HUES6 (cell line): ENCODE measurements at regions not wholly inside any gene's neighbourhood (a gene's known extent, or its start where the extent isn't known, plus 50 kb on each side); places are given as distances from the start of the nearest gene placed in this dataset.

Experiments
- H3K27ac ChIP-seq: 2 replicates; pipeline ENCODE4 v1.7.0; 2013; ENCODE audit warnings: low read depth, mild to moderate bottlenecking, low read length, inconsistent platforms
- H3K27me3 ChIP-seq: 2 replicates; pipeline ENCODE4 v1.6.1; 2013; ENCODE audit warnings: low read length; ENCODE audit not compliant: control insufficient read depth, insufficient read depth
- H3K36me3 ChIP-seq: 2 replicates; pipeline ENCODE4 v1.6.1; 2013; ENCODE audit warnings: low read length; ENCODE audit not compliant: control insufficient read depth, insufficient read depth
- H3K4me1 ChIP-seq: 2 replicates; pipeline ENCODE4 v1.6.1; 2013; ENCODE audit warnings: low read length; ENCODE audit not compliant: control insufficient read depth, insufficient read depth
- H3K4me3 ChIP-seq: 2 replicates; pipeline ENCODE4 v1.5.1; 2013; ENCODE audit warnings: low read depth, low read length
- H3K9ac ChIP-seq: one replicate; pipeline ENCODE4 v1.6.1; 2013; ENCODE audit warnings: mild to moderate bottlenecking, low read length
- H3K9me3 ChIP-seq: 2 replicates; pipeline ENCODE4 v1.6.1; 2013; ENCODE audit warnings: low read depth, low read length; ENCODE audit not compliant: control insufficient read depth, insufficient read depth

GRCh38 chr1:164948101-164948500 is 389.1 kb downstream of the PBX1 start:
- Histone ChIP-seq H3K4me1 (peaks cover 10% of the 10 kb centered on the region), H3K9me3 (peaks cover 22% of the 10 kb centered on the region), H3K4me3 (no peak overlapping the region), H3K36me3 (no peaks in the 10 kb centered on the region), H3K27me3 (no peaks in the 10 kb centered on the region), H3K27ac (no peak overlapping the region), H3K9ac (no peak overlapping the region)

GRCh38 chr1:164937291-164937690 is 378.3 kb downstream of the PBX1 start:
- Histone ChIP-seq H3K36me3 (no peaks in the 10 kb centered on the region), H3K9me3 (no peaks in the 10 kb centered on the region; the same call in 1 of the 2 replicates), H3K27me3 (no peaks in the 10 kb centered on the region), H3K4me1 (0 out of 2 replicates have a peak, but pooled peaks cover 6% of the 10 kb centered on the region), H3K4me3 (no peak overlapping the region), H3K27ac (no peak overlapping the region), H3K9ac (no peak overlapping the region)

- H3K36me3 ChIP-seq, result no peaks in the 10 kb centered on the region
- H3K27ac ChIP-seq, result no peak overlapping the region
- H3K9me3 ChIP-seq, result no peaks in the 10 kb centered on the region
- H3K9ac ChIP-seq, result no peak overlapping the region
- no peaks in the 10 kb centered on the region for H3K27me3 ChIP-seq
- H3K4me1 ChIP-seq, result 0 out of 2 replicates have a peak, but pooled peaks cover 6% of the 10 kb centered on the region
- no peak overlapping the region for H3K4me3 ChIP-seq
Observed at GRCh38 chr1:164932580-164932979, 373.6 kb downstream of the PBX1 start.

- no peaks in the 10 kb centered on the region for H3K27me3 ChIP-seq
- H3K9me3 ChIP-seq, result no peaks in the 10 kb centered on the region
- no peaks in the 10 kb centered on the region for H3K36me3 ChIP-seq
- H3K9ac ChIP-seq, result no peak overlapping the region
- no peak overlapping the region for H3K27ac ChIP-seq
- H3K4me3 ChIP-seq, result no peak overlapping the region
- 0 out of 2 replicates have a peak, but pooled peaks cover 6% of the 10 kb centered on the region for H3K4me1 ChIP-seq
Observed at GRCh38 chr1:164930833-164931232, 371.8 kb downstream of the PBX1 start.

DNA sequence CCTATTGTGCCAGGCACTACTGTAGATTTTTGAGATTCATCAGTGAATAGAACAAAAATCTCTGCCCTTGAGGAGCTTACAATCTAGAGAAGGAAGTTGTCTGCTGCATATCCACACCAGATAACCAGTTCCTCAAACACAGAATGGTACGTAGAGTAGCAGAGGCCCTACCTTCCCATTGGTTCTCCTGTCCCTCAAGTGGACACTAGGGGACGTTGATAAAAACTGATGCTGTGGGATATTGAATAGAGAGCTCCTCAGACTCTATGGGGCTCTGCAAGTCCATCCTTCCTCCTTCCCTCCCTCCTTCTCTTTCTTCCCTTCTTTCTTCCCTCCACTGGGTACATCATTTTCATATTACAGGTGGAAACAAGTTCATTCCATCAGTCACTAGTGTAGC is 371.3 kb downstream of the PBX1 start:
- H3K9ac ChIP-seq, result no peak overlapping the region
- H3K27me3 ChIP-seq, result no peaks in the 10 kb centered on the region
- H3K9me3 ChIP-seq, result no peaks in the 10 kb centered on the region
- H3K36me3 ChIP-seq, result no peaks in the 10 kb centered on the region
- H3K27ac ChIP-seq, result no peak overlapping the region
- 0 out of 2 replicates have a peak, but pooled peaks cover 6% of the 10 kb centered on the region for H3K4me1 ChIP-seq
- H3K4me3 ChIP-seq, result no peak overlapping the region

GRCh38 chr1:164928232-164928812 is 369.3 kb downstream of the PBX1 start:
- H3K4me3 ChIP-seq, result no peak overlapping the region
- H3K27ac ChIP-seq, result no peak overlapping the region
- H3K27me3 ChIP-seq, result no peaks in the 10 kb centered on the region
- 0 out of 2 replicates have a peak, but pooled peaks cover 6% of the 10 kb centered on the region for H3K4me1 ChIP-seq
- H3K36me3 ChIP-seq, result no peaks in the 10 kb centered on the region
- no peaks in the 10 kb centered on the region for H3K9me3 ChIP-seq
- no peak overlapping the region for H3K9ac ChIP-seq

GRCh38 chr1:164926107-164926506 is 367.1 kb downstream of the PBX1 start:
- H3K36me3 ChIP-seq, result no peaks in the 10 kb centered on the region
- no peak overlapping the region for H3K4me3 ChIP-seq

DNA sequence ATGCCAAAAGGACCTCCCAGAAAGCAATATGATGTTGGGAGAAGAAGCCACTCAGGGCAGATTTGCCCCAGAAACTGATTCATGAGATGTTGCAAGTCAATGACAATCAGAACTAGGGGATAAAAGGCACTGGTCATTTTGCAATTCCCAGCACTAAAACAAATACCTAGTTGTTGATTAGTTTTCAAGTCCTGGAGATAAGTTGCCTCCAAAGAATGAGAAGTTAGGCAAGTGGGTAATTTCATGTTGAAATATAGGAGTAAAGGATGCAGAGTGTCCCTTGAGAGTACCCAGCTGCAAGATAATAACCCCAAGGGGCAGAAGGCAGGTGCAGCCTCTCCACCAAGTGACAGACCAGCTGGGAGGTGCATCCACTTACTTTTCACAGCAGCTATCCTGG is 363.6 kb downstream of the PBX1 start:
- H3K9me3 ChIP-seq, result no peaks in the 10 kb centered on the region
- no peaks in the 10 kb centered on the region for H3K27me3 ChIP-seq
- H3K9ac ChIP-seq, result no peak overlapping the region
- no peaks in the 10 kb centered on the region for H3K36me3 ChIP-seq
- H3K4me3 ChIP-seq, result no peak overlapping the region
- no peak overlapping the region for H3K27ac ChIP-seq
- H3K4me1 ChIP-seq, result no peaks in the 10 kb centered on the region

More at GRCh38 chr1:164926107-164926506, 367.1 kb downstream of the PBX1 start:
- Histone ChIP-seq H3K27me3 (no peaks in the 10 kb centered on the region), H3K9ac (no peak overlapping the region), H3K4me1 (no peaks in the 10 kb centered on the region), H3K9me3 (no peaks in the 10 kb centered on the region), H3K27ac (no peak overlapping the region)

DNA sequence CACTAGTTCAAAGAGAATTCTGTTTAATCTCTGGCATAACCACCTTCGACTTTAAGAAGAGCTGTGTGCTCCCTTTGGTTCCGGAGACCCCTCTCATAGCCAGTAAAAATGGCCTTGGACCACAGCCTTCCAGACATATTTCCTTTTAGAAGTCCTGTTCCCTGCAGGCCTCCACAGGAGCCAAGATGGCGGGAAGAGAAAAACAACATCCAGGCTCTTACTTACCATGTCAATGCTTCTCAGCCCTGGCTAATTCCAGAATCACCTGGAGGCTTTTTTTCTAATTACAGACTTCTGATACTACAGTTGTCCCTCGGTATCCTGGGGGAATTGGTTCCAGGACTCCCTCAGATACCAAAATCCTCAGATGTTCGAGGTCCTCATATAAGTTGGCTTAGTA is 362.5 kb downstream of the PBX1 start:
- H3K27ac ChIP-seq, result no peak overlapping the region
- H3K36me3 ChIP-seq, result no peaks in the 10 kb centered on the region
- no peaks in the 10 kb centered on the region for H3K9me3 ChIP-seq
- H3K4me1 ChIP-seq, result no peaks in the 10 kb centered on the region
- no peak overlapping the region for H3K9ac ChIP-seq
- H3K4me3 ChIP-seq, result no peak overlapping the region
- no peaks in the 10 kb centered on the region; the same call in 1 of the 2 replicates for H3K27me3 ChIP-seq

DNA sequence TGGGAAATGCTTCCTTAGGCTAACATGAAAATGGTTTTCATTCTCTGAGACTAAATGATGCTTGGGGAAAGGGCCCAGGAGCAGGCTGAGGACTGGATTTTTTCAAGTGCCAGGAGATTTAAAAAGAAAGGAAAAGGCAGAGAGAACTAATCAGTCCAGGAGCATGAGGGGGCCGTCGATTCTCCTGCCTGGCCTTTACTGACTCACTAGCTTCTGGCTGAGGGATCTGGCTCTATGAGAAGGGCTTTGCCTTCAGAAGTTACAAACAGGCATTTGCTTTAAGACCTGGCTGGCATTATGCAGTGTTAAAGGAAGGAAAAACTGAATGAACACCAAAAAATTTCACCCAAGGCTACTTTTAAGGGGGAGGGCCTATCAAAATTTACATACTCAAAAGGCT is 359.2 kb downstream of the PBX1 start:
- Histone ChIP-seq H3K27me3 (no peaks in the 10 kb centered on the region; the same call in 1 of the 2 replicates), H3K4me3 (no peak overlapping the region), H3K9ac (no peak overlapping the region), H3K36me3 (no peaks in the 10 kb centered on the region), H3K4me1 (no peaks in the 10 kb centered on the region), H3K9me3 (no peaks in the 10 kb centered on the region), H3K27ac (no peak overlapping the region)

GRCh38 chr1:164914208-164914607 is 355.2 kb downstream of the PBX1 start:
- Histone ChIP-seq H3K9ac (no peak overlapping the region), H3K27ac (no peak overlapping the region), H3K27me3 (no peaks in the 10 kb centered on the region; the same call in 1 of the 2 replicates), H3K36me3 (no peaks in the 10 kb centered on the region), H3K4me3 (no peak overlapping the region), H3K9me3 (no peaks in the 10 kb centered on the region), H3K4me1 (no peaks in the 10 kb centered on the region)
